MM.1S (cell line): ENCODE measurements at regions not wholly inside any gene's neighbourhood (a gene's known extent, or its start where the extent isn't known, plus 50 kb on each side); places are given as distances from the start of the nearest gene placed in this dataset.

Experiments
- DNase-seq: peaks from one replicate; pipeline ENCODE4 v3.0.0-alpha.2; 2015
- H2AFZ ChIP-seq: fragments of 300-600 bp; sonication (generic); 2 replicates; pipeline ENCODE4 v1.6.0; 2016; ENCODE audit warnings: antibody characterized with exemption, low read length
- H3F3A ChIP-seq: fragments of 300-600 bp; sonication (generic); 2 replicates; pipeline ENCODE4 v1.6.1; 2016; ENCODE audit warnings: mild to moderate bottlenecking, antibody characterized with exemption, low read length, moderate library complexity, mixed read lengths; ENCODE audit not compliant: insufficient read depth
- H3K27ac ChIP-seq: fragments of 300-600 bp; sonication (generic); 2 replicates; pipeline ENCODE4 v1.5.1; 2016; ENCODE audit warnings: mild to moderate bottlenecking, low read length
- H3K27me3 ChIP-seq: fragments of 300-600 bp; sonication (generic); replicated peaks from 2 replicates; pipeline ENCODE4 v1.6.0; 2016; ENCODE audit warnings: low read length; ENCODE audit not compliant: insufficient read depth
- H3K36me3 ChIP-seq: fragments of 300-600 bp; sonication (generic); replicated peaks from 2 replicates; pipeline ENCODE4 v1.6.1; 2016; ENCODE audit warnings: mild to moderate bottlenecking, low read length, mixed read lengths; ENCODE audit not compliant: insufficient read depth
- H3K4me1 ChIP-seq: fragments of 300-600 bp; sonication (generic); 2 replicates; pipeline ENCODE4 v1.6.1; 2016; ENCODE audit warnings: low read length, mixed read lengths
- H3K4me2 ChIP-seq: fragments of 300-600 bp; sonication (generic); 2 replicates; pipeline ENCODE4 v1.6.0; 2016; ENCODE audit warnings: low read depth, low read length
- H3K4me3 ChIP-seq: fragments of 300-600 bp; sonication (generic); 2 replicates; pipeline ENCODE4 v1.5.1; 2016; ENCODE audit warnings: low read length, mixed read lengths
- H3K79me2 ChIP-seq: fragments of 300-600 bp; sonication (generic); 2 replicates; pipeline ENCODE4 v1.6.1; 2016; ENCODE audit warnings: mixed run types, low read length, mixed read lengths
- H3K9ac ChIP-seq: fragments of 300-600 bp; sonication (generic); 2 replicates; pipeline ENCODE4 v1.6.1; 2016; ENCODE audit warnings: low read length, mixed read lengths
- H3K9me2 ChIP-seq: fragments of 300-600 bp; sonication (generic); replicated peaks from 2 replicates; pipeline ENCODE4 v1.6.1; 2016; ENCODE audit warnings: mild to moderate bottlenecking, low read length, mixed read lengths; ENCODE audit not compliant: insufficient read depth
- H3K9me3 ChIP-seq: fragments of 300-600 bp; sonication (generic); replicated peaks from 2 replicates; pipeline ENCODE4 v1.6.1; 2016; ENCODE audit warnings: mild to moderate bottlenecking, low read length, mixed read lengths; ENCODE audit not compliant: insufficient read depth
- H4K20me1 ChIP-seq: fragments of 300-600 bp; sonication (generic); 2 replicates; pipeline ENCODE4 v1.6.1; 2016; ENCODE audit warnings: mild to moderate bottlenecking, low read length, moderate library complexity, mixed read lengths; ENCODE audit not compliant: insufficient read depth
- EZH2 ChIP-seq: fragments of 300-600 bp; sonication (generic); optimal IDR thresholded peaks from 2 replicates; pipeline ENCODE3; 2017; ENCODE audit warnings: low read depth, mild to moderate bottlenecking, antibody characterized with exemption, low read length, mixed read lengths
- EZH2phosphoT487 ChIP-seq: fragments of 300-600 bp; sonication (generic); IDR thresholded peaks from 2 replicates; pipeline ENCODE4 v1.6.1; 2018; ENCODE audit warnings: antibody characterized with exemption, low read length
- TF ChIP-seq, protein P1 (sequence below): fragments of 300-600 bp; sonication (generic); IDR thresholded peaks from 2 replicates; pipeline ENCODE4 v1.5.1; 2016; ENCODE audit warnings: antibody characterized with exemption, low read length, mixed read lengths

DNA sequence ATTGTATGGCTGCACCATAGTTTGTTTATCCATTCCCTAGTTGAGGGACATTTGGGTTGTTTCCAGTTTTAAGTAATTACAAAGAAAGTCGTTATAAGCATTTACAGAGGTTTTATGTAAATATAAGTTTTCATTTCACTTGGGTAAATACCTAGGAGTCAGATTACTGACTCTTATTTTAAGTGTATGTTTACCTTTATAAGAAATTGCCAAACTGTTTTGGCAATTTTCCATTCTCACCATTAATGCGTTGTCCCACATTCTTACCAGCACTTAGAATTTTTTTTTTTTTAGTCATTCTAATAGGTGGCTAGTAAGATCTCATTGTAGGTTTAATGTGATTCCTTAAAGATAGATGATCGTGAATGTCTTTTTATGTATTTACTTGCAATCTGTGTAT is 121.5 kb upstream of the NR3C2 start:
- H3K9me2 ChIP-seq: no peaks in the 10 kb centered on the region
- no peak overlapping the region for H3K9ac ChIP-seq
- no peak for TF ChIP-seq EZH2
- TF ChIP-seq EZH2phosphoT487: no peak
- TF ChIP-seq, protein P1, sequence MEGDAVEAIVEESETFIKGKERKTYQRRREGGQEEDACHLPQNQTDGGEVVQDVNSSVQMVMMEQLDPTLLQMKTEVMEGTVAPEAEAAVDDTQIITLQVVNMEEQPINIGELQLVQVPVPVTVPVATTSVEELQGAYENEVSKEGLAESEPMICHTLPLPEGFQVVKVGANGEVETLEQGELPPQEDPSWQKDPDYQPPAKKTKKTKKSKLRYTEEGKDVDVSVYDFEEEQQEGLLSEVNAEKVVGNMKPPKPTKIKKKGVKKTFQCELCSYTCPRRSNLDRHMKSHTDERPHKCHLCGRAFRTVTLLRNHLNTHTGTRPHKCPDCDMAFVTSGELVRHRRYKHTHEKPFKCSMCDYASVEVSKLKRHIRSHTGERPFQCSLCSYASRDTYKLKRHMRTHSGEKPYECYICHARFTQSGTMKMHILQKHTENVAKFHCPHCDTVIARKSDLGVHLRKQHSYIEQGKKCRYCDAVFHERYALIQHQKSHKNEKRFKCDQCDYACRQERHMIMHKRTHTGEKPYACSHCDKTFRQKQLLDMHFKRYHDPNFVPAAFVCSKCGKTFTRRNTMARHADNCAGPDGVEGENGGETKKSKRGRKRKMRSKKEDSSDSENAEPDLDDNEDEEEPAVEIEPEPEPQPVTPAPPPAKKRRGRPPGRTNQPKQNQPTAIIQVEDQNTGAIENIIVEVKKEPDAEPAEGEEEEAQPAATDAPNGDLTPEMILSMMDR: no peak
- no peaks in the 10 kb centered on the region for H4K20me1 ChIP-seq
- H2AFZ ChIP-seq: no peak overlapping the region
- no peaks in the 10 kb centered on the region for H3K79me2 ChIP-seq
- H3K27ac ChIP-seq: no peak overlapping the region
- no peak overlapping the region for H3K4me3 ChIP-seq
- no peaks in the 10 kb centered on the region for H3K9me3 ChIP-seq
- H3K4me2 ChIP-seq: no peak overlapping the region
- no peaks in the 10 kb centered on the region for H3F3A ChIP-seq
- H3K4me1 ChIP-seq: no peaks in the 10 kb centered on the region
- no peak for DNase-seq
- no peaks in the 10 kb centered on the region for H3K27me3 ChIP-seq
- H3K36me3 ChIP-seq: no peaks in the 10 kb centered on the region

DNA sequence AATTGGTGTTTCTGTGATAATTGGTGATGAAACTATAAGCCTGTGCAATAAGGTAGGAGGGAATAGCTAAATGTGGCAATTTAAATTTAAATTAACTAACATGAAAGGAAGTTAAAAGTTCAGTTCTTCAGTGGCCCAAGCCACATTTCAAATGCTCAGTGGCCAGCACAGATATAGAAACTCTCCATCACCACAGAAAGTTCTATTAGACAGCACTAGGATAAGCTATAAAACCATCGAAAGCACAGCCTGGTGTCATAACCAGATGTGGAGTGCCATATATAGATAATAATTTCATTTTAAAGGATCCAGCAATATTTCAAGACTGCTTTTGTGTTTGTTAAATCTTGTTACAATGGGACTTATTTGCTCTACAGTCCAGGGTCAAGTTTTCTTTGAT is 119.3 kb upstream of the NR3C2 start:
- Histone ChIP-seq H3K4me3 (no peak overlapping the region), H2AFZ (no peak overlapping the region), H3K4me1 (no peaks in the 10 kb centered on the region), H3K27me3 (no peaks in the 10 kb centered on the region), H3F3A (no peaks in the 10 kb centered on the region), H3K36me3 (no peaks in the 10 kb centered on the region), H3K4me2 (no peak overlapping the region), H3K9ac (no peak overlapping the region), H3K9me2 (no peaks in the 10 kb centered on the region), H3K79me2 (no peaks in the 10 kb centered on the region), H4K20me1 (no peaks in the 10 kb centered on the region), H3K9me3 (no peaks in the 10 kb centered on the region), H3K27ac (no peak overlapping the region)
- DNase-seq: no peak
- TF ChIP-seq EZH2 (no peak), EZH2phosphoT487 (no peak)

DNA sequence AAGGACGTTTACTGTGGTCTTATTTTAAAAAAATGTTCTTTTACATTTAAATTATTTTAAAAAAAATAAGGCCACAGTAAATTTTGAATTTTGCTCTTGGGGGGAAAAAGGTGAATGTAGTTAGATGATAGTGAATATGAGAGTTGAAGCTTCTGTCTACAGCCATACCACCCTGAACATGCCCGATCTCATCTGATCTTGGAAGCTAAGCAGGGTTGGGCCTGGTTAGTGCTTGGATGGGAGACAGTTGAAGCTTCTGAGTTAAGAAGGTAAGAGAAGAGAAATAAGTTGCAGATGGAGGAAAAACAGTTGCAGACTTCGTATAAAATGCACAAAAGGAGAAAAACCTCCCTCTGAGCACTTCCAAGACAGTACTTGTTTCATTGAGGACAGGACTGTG is 115.6 kb upstream of the NR3C2 start:
- Histone ChIP-seq H3K36me3 (no peaks in the 10 kb centered on the region), H3K27ac (no peak overlapping the region), H3K4me1 (no peaks in the 10 kb centered on the region), H3K27me3 (no peaks in the 10 kb centered on the region), H2AFZ (no peak overlapping the region), H3K4me2 (no peak overlapping the region), H3K79me2 (no peaks in the 10 kb centered on the region), H3K9ac (no peak overlapping the region), H4K20me1 (no peaks in the 10 kb centered on the region), H3K9me2 (no peaks in the 10 kb centered on the region), H3F3A (no peaks in the 10 kb centered on the region), H3K9me3 (no peaks in the 10 kb centered on the region), H3K4me3 (no peak overlapping the region)
- DNase-seq: no peak
- no peak for TF ChIP-seq EZH2phosphoT487
- TF ChIP-seq, protein P1: no peak
- no peak for TF ChIP-seq EZH2

DNA sequence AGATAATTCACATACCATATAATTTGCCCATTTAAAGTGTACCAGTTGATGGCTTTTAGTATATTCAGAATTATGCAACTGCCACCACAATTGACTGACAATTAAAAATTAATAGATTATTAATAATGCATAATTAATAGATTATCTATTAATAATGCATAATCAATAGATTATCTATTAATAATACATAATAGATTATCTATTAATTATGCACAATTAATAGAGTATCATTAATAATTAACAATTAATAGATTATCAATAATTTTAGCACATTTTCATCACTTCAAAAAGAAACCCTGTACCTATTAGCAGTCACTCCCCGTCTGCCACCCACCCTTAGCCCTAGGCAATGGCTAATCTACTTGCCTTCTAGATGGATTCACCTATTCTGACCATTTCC is 108.6 kb upstream of the NR3C2 start:
- H3K9ac ChIP-seq: no peak overlapping the region

More for the DNA sequence above, 108.6 kb upstream of the NR3C2 start:
- no peak for DNase-seq
- no peaks in the 10 kb centered on the region for H3K36me3 ChIP-seq
- no peaks in the 10 kb centered on the region for H3K9me2 ChIP-seq
- TF ChIP-seq EZH2phosphoT487 (no peak), EZH2 (no peak)
- TF ChIP-seq, protein P1: no peak
- H3F3A ChIP-seq: no peaks in the 10 kb centered on the region
- H4K20me1 ChIP-seq: no peaks in the 10 kb centered on the region
- H3K27ac ChIP-seq: no peak overlapping the region
- H3K27me3 ChIP-seq: no peaks in the 10 kb centered on the region
- H3K4me3 ChIP-seq: no peak overlapping the region
- no peaks in the 10 kb centered on the region for H3K79me2 ChIP-seq
- H3K9me3 ChIP-seq: no peaks in the 10 kb centered on the region
- H3K4me1 ChIP-seq: no peaks in the 10 kb centered on the region
- H3K4me2 ChIP-seq: no peak overlapping the region
- no peak overlapping the region for H2AFZ ChIP-seq
